Embryonic facial prominence (tissue), 1 donor: ENCODE measurements at regions not wholly inside any gene's neighbourhood (a gene's known extent, or its start where the extent isn't known, plus 50 kb on each side); places are given as distances from the start of the nearest gene placed in this dataset.
"Not testable (repeated sequence)": the region's sequence is repeated elsewhere in the genome, so short reads cannot be mapped to it uniquely, and the experiment has no call there.

Source experiments
- DNase-seq: peaks from one replicate; pipeline ENCODE4 v3.0.0-alpha.2; 2016; ENCODE audit errors: extremely low spot score

GRCh38 chr4:64014647-64015046, 394.6 kb downstream of the TECRL start:
- no peak for DNase-seq

GRCh38 chr4:64001229-64001898, 407.9 kb downstream of the TECRL start:
- DNase-seq = no peak

GRCh38 chr4:64000241-64000640, 409.0 kb downstream of the TECRL start:
- no peak for DNase-seq

GRCh38 chr4:63986253-63986652, 423.0 kb downstream of the TECRL start:
- no peak for DNase-seq

- no peak for DNase-seq
Observed at GRCh38 chr4:63983224-63983623, 426.0 kb downstream of the TECRL start.

- DNase-seq = no peak
Observed at GRCh38 chr4:63965875-63966274, 443.4 kb downstream of the TECRL start.

GRCh38 chr4:63942706-63943286, 466.5 kb downstream of the TECRL start:
- DNase-seq = not testable (repeated sequence)

GRCh38 chr4:63937961-63938360, 471.3 kb downstream of the TECRL start:
- no peak for DNase-seq

- no peak for DNase-seq
Observed at GRCh38 chr4:63922146-63922545, 487.1 kb downstream of the TECRL start.

- no peak for DNase-seq
Observed at GRCh38 chr4:63921561-63921960, 487.7 kb downstream of the TECRL start.

GRCh38 chr4:63919636-63920365, 489.4 kb downstream of the TECRL start:
- no peak for DNase-seq

- no peak for DNase-seq
Observed at GRCh38 chr4:63906660-63907183, 502.5 kb downstream of the TECRL start.

GRCh38 chr4:63904201-63904600, 505.0 kb downstream of the TECRL start:
- no peak for DNase-seq

- DNase-seq = no peak
Observed at GRCh38 chr4:63901304-63901703, 507.9 kb downstream of the TECRL start.

- no peak for DNase-seq
Observed at GRCh38 chr4:63898961-63899360, 510.3 kb downstream of the TECRL start.

GRCh38 chr4:63894161-63894560, 515.1 kb downstream of the TECRL start:
- DNase-seq = no peak

GRCh38 chr4:63869370-63869769, 539.9 kb downstream of the TECRL start:
- DNase-seq = no peak

GRCh38 chr4:63851496-63851895, 557.8 kb downstream of the TECRL start:
- DNase-seq = no peak

GRCh38 chr4:63841266-63841665, 568.0 kb downstream of the TECRL start:
- DNase-seq = no peak

- no peak for DNase-seq
Observed at GRCh38 chr4:63831590-63832155, 577.6 kb downstream of the TECRL start.

GRCh38 chr4:63817196-63817865, 591.9 kb downstream of the TECRL start:
- DNase-seq = no peak
